RWPE2 (cell line): ENCODE measurements at regions not wholly inside any gene's neighbourhood (a gene's known extent, or its start where the extent isn't known, plus 50 kb on each side); places are given as distances from the start of the nearest gene placed in this dataset.

ENCODE experiments used
- ATAC-seq: fragments of 200-7000 bp; cut with Tn5 transposase; 3 replicates; pipeline ENCODE4 v1.9.1; 2021; ENCODE audit warnings: low read depth
- DNase-seq: peaks from one replicate; pipeline ENCODE4 v3.0.0-alpha.2; 2020; ENCODE audit warnings: low spot score
- H3K27ac ChIP-seq: fragments of 450-650 bp; 2 replicates; pipeline ENCODE4 v1.5.1; 2017; ENCODE audit warnings: mild to moderate bottlenecking; ENCODE audit not compliant: poor library complexity, severe bottlenecking
- H3K27me3 ChIP-seq: fragments of 250-450 bp; sonication (Bioruptor Pico); 2 replicates; pipeline ENCODE4 v1.5.1; 2021; ENCODE audit warnings: mild to moderate bottlenecking, moderate library complexity; ENCODE audit not compliant: insufficient read depth, poor library complexity, severe bottlenecking
- H3K36me3 ChIP-seq: fragments of 250-450 bp; sonication (Bioruptor Pico); 2 replicates; pipeline ENCODE4 v1.5.1; 2020; ENCODE audit warnings: low read depth, mild to moderate bottlenecking, moderate library complexity
- H3K4me1 ChIP-seq: fragments of 250-450 bp; sonication (Bioruptor Pico); 2 replicates; pipeline ENCODE4 v1.5.1; 2021; ENCODE audit warnings: mild to moderate bottlenecking, moderate library complexity; ENCODE audit not compliant: insufficient read depth, poor library complexity, severe bottlenecking
- H3K4me3 ChIP-seq: fragments of 250-450 bp; sonication (Bioruptor Pico); 2 replicates; pipeline ENCODE4 v1.5.1; 2021; ENCODE audit warnings: mild to moderate bottlenecking, moderate library complexity; ENCODE audit not compliant: severe bottlenecking
- H3K9me3 ChIP-seq: fragments of 250-450 bp; sonication (Bioruptor Pico); 2 replicates; pipeline ENCODE4 v1.5.1; 2021; ENCODE audit warnings: mild to moderate bottlenecking, moderate library complexity; ENCODE audit not compliant: severe bottlenecking
- CTCF ChIP-seq: fragments of 450-650 bp; IDR thresholded peaks from one replicate; pipeline ENCODE4 v1.5.1; 2017; ENCODE audit warnings: mild to moderate bottlenecking, moderate library complexity; ENCODE audit not compliant: poor library complexity, severe bottlenecking

DNA sequence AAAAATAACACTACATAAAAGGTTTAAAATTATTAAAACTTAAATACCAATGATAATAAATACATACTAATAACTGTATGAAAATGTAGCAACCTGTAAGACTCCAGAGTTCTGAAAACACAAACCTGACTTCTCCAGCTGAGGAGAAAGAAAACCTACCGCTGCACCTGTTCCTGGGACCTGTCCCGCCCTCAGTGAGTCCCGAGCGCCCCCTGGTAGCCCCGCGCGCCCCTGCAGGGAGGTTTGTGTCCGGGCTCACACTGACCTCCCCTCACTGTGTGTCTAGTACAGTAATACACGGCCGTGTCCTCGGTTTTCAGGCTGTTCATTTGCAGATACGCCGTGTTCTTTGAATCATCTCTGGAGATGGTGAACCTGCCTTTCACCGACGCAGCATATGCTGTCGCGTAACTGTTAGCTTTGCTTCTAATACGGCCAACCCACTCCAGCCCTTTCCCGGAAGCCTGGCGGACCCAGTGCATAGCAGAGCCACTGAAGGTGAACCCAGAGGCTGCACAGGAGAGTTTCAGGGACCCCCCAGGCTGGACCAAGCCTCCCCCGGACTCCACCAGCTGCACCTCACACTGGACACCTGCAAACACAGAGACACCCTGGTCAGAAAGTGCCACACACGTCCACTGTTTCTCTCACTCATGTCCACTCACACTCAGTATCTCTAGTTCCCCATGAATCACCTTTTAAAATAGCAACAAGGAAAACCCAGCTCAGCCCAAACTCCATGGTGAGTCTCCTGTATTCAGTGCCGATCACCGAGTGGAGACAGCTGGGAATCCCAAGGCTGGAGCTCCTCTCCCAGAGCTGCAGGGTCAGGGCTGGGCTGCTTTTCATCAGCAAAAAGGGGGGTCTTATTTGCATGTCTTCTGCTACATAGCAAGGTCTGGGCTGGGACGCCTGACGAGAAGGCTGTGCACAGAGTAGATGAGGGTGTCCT, 1276.3 kb downstream of the TMEM121 start:
- ATAC-seq (no peak; the same call in 2 of the 3 replicates), DNase-seq (no peak)
- H3K4me3 ChIP-seq: no peak overlapping the region
- no peaks in the 10 kb centered on the region for H3K36me3 ChIP-seq
- no peak overlapping the region for H3K27ac ChIP-seq
- TF ChIP-seq CTCF: peak; percentile 41
- H3K4me1 ChIP-seq: no peaks in the 10 kb centered on the region
- H3K27me3 ChIP-seq: peaks cover 32% of the 10 kb centered on the region
- H3K9me3 ChIP-seq: no peaks in the 10 kb centered on the region

GRCh38 chr14:106803379-106803778, 1277.0 kb downstream of the TMEM121 start:
- H3K27me3 ChIP-seq: peaks cover 34% of the 10 kb centered on the region
- H3K27ac ChIP-seq: no peak overlapping the region
- DNase-seq: no peak
- H3K36me3 ChIP-seq: no peaks in the 10 kb centered on the region
- TF ChIP-seq CTCF: no peak
- no peaks in the 10 kb centered on the region for H3K9me3 ChIP-seq
- no peaks in the 10 kb centered on the region for H3K4me1 ChIP-seq
- no peak overlapping the region for H3K4me3 ChIP-seq
- ATAC-seq: no peak

GRCh38 chr14:106807493-106807892, 1281.1 kb downstream of the TMEM121 start:
- Histone ChIP-seq H3K27ac (no peak overlapping the region), H3K4me3 (no peak overlapping the region), H3K9me3 (no peaks in the 10 kb centered on the region), H3K4me1 (no peaks in the 10 kb centered on the region), H3K36me3 (no peaks in the 10 kb centered on the region), H3K27me3 (peaks cover 17% of the 10 kb centered on the region)
- no peak for TF ChIP-seq CTCF
- DNase-seq: no peak
- ATAC-seq: no peak

- H3K4me1 ChIP-seq: no peaks in the 10 kb centered on the region
- DNase-seq (no peak), ATAC-seq (peak; percentile 65; the same call in 2 of the 3 replicates)
- H3K4me3 ChIP-seq: no peak overlapping the region
- H3K27ac ChIP-seq: no peak overlapping the region
- no peaks in the 10 kb centered on the region for H3K36me3 ChIP-seq
- no peak for TF ChIP-seq CTCF
- no peaks in the 10 kb centered on the region for H3K9me3 ChIP-seq
- peaks cover 17% of the 10 kb centered on the region for H3K27me3 ChIP-seq
Observed at GRCh38 chr14:106808458-106808857, 1282.1 kb downstream of the TMEM121 start.

- ATAC-seq (no peak), DNase-seq (no peak)
- TF ChIP-seq CTCF: no peak
- Histone ChIP-seq H3K36me3 (no peaks in the 10 kb centered on the region), H3K4me3 (no peak overlapping the region), H3K4me1 (no peaks in the 10 kb centered on the region), H3K9me3 (no peaks in the 10 kb centered on the region), H3K27me3 (peaks cover 17% of the 10 kb centered on the region), H3K27ac (no peak overlapping the region)
Observed at GRCh38 chr14:106808907-106809306, 1282.5 kb downstream of the TMEM121 start.
